ENCODE measurements at regions not wholly inside any gene's neighbourhood (a gene's known extent, or its start where the extent isn't known, plus 50 kb on each side); places are given as distances from the start of the nearest gene placed in this dataset.

DNA sequence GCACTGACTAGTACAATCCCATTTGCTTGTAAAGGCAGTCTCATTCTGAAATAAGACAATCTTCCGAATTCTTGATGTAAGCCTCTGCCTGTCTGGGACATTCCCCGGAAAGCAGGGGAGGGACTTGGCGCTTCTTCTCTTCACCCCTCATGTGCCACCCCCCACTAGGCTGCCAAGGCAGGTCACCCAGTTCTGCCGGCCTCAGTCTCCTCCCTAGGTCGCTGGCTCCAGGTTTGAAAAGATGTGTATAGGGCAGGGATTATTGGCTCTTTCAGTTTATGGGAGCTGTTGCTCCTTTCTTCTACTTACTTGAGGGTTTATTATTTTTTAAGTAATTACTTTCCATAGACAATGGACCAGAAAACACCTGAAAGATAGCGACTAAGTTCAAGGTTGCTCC is 158.1 kb upstream of the RPS6KA2 start:
- TF ChIP-seq, protein P1, sequence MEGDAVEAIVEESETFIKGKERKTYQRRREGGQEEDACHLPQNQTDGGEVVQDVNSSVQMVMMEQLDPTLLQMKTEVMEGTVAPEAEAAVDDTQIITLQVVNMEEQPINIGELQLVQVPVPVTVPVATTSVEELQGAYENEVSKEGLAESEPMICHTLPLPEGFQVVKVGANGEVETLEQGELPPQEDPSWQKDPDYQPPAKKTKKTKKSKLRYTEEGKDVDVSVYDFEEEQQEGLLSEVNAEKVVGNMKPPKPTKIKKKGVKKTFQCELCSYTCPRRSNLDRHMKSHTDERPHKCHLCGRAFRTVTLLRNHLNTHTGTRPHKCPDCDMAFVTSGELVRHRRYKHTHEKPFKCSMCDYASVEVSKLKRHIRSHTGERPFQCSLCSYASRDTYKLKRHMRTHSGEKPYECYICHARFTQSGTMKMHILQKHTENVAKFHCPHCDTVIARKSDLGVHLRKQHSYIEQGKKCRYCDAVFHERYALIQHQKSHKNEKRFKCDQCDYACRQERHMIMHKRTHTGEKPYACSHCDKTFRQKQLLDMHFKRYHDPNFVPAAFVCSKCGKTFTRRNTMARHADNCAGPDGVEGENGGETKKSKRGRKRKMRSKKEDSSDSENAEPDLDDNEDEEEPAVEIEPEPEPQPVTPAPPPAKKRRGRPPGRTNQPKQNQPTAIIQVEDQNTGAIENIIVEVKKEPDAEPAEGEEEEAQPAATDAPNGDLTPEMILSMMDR (IDR thresholded peaks at IDR 0.05) = no peak
- no peak for TF ChIP-seq POLR2A (IDR thresholded peaks at IDR 0.05)
